A172 (cell line): ENCODE measurements at regions not wholly inside any gene's neighbourhood (a gene's known extent, or its start where the extent isn't known, plus 50 kb on each side); places are given as distances from the start of the nearest gene placed in this dataset.
"Not testable (repeated sequence)": the region's sequence is repeated elsewhere in the genome, so short reads cannot be mapped to it uniquely, and the experiment has no call there.

Source experiments
- DNase-seq: peaks from one replicate; pipeline ENCODE4 v3.0.0-alpha.2; 2015; ENCODE audit warnings: low spot score

GRCh38 chr9:89670801-89671434, 66.1 kb downstream of the GADD45G start:
- no peak for DNase-seq

DNA sequence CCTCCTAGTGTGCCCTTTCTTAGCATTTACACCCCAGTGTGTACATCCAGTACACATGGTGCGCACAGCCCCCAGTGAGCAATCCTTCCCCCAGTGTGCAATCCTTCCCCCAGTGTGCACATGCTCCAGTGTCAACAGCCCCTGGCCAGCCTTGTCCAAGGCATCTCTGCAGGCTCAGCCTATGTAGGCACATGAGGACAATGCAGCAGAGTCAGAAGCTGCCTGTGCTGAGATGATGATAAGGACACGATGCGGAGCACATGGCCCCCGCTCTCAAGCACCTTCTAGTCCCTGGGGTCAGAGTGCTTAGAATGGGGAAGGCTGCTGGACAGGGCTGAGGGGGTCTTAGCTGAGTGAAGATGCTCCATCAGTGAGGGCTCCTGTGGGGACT, 69.8 kb downstream of the GADD45G start:
- DNase-seq = no peak

DNA sequence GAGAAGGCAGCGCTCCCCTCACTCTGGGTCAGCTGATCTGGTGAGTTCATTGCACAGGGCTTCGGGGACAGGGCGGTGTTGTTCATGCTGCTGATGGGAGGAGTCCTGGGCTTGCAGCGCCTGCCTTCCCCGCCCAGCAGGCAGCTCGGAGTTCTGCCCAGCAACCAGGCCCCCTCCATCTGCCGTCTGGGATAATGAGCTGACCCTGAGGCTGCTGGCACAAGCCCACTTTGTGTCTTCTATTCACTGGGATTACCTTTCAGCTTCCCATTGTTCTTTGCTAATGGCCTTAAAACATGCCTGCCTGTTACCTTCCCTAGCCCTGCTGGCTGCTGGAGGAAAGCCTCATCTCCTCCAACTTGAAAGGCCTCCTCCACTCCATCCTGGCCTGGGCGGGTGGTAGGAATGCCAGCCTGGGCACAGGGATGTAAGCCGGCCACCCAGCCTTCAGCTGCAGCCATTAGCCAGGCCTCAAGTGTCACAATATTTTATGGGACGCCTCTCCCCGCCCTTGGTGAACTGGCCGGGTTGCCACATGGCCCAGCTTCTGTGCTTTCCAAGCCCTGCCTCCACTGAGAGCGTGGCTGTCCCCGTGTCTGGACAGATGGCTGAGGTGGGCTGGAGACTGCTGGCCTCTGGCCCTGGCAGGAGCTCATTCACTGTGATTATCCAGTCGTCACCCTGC, 70.4 kb downstream of the GADD45G start:
- no peak for DNase-seq

DNA sequence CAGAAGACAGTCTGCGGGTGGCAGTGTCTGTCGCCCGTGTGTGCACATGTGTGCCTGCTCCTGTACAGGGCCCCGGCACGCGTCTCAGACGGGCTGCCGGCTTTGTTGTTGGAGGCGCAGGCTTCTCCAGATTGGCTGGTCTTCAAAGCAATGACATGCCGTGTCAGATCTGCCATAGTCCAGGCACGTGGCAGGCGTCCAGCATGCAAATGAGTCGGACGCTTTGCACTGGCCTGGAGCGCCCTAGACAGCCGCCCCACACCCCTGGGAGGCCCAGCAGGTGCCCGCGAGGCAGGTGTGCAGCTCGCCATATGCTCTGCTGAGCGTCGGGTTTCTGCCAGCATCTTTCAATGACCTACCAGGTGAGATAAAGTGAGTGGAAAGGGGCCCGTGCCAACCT, 71.5 kb downstream of the GADD45G start:
- no peak for DNase-seq

GRCh38 chr9:89677702-89678395, 73.0 kb downstream of the GADD45G start:
- no peak for DNase-seq

GRCh38 chr9:89678396-89679015, 73.7 kb downstream of the GADD45G start:
- DNase-seq = no peak

DNA sequence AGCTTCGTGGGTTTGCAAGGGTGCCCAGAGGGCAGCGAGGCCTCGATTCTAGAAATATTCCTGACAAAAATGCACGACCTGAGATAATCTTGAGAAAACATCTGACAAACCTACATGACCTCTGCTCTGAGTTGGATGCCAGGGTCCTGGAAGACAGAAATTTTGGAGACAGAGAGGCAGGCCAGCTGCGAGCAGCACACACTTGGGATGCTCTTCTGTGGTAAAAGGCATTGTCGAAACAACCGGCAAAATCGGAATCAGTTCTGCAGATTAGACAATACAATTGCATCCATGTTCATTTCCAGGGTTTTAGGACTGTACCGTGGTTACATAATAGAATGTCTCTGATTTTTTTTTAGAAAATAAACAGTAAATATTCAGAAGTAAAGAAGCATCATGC, 74.2 kb downstream of the GADD45G start:
- no peak for DNase-seq

- no peak for DNase-seq
Measured at GRCh38 chr9:89679581-89679980, 74.8 kb downstream of the GADD45G start.

DNA sequence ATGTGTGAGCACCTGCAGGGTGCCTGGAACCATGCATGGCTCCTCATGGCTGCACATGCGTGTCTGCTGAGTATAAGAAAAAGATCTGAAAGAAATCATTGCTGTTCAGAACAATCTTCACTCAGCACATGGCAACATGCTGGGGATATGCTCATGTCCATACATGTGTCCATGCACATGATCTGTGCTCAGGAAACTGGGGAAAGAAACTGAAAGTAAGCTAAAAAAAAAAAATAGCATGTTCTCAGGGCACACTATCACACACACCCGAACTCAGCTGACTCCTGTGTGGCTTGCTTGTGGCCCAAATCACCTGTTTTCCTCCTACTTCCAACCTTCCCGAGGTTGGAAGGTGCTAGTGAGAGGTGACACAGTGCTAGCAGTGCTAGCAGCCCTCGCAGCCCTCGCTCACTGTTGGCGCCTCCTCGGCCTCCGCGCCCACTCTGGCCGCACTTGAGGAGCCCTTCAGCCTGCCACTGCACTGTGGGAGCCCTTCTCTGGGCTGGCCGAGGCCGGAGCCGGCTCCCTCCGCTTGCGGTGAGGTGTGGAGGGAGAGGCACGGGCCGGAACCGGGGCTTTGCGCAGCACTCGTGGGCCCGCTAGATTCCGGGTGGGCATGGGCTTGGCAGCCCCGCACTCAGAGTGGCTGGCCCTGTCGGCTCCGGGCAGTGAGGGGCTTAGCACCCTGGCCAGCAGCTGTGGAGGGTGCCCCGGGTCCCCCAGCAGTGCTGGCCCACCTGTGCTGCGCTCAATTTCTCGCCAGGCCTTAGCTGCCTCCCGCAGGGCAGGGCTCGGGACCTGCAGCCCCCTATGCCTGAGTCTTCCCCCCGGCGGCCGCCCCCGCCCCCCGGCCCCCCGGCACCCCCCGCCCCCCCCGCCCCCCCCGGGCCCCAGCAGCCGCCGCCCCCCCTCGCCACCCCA, 76.0 kb downstream of the GADD45G start:
- no peak for DNase-seq

DNA sequence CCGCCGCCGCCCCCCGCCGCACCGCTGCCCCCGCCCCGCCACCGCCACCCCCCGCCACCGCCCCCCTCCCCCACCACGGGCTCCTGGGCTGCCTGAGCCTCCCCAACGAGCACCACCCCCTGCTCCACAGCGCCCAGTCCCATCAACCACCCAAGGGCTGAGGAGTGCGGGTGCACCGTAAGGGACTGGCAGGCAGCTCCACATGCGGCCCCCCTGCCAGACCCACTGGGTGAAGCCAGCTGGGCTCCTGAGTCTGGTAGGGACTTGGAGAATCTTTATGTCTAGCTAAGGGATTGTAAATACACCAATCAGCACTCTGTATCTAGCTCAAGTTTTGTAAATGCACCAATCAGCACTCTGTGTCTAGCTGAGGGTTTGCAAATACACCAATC, 76.7 kb downstream of the GADD45G start:
- DNase-seq = not testable (repeated sequence)

- no peak for DNase-seq
Measured at GRCh38 chr9:89683626-89684025, 78.8 kb downstream of the GADD45G start.

DNA sequence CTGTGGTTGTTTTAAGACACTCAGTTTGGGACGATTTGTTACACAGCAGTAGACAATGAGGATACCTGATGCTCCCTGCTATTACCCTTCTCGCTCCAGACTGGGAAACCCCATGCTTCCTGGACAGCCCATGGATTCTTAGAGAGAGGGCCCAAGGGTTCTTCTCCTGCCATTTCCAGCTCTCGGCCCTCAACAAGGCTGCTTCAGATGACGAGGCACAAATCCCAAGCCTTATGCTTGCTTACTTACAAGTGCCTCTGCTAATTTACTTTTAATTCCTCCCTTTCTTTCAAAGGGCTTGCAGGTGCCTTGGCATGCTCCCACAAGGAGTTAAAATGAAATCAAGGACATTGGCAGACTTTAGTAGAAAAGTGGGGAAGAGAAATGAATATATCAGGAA, 79.4 kb downstream of the GADD45G start:
- DNase-seq = no peak

DNA sequence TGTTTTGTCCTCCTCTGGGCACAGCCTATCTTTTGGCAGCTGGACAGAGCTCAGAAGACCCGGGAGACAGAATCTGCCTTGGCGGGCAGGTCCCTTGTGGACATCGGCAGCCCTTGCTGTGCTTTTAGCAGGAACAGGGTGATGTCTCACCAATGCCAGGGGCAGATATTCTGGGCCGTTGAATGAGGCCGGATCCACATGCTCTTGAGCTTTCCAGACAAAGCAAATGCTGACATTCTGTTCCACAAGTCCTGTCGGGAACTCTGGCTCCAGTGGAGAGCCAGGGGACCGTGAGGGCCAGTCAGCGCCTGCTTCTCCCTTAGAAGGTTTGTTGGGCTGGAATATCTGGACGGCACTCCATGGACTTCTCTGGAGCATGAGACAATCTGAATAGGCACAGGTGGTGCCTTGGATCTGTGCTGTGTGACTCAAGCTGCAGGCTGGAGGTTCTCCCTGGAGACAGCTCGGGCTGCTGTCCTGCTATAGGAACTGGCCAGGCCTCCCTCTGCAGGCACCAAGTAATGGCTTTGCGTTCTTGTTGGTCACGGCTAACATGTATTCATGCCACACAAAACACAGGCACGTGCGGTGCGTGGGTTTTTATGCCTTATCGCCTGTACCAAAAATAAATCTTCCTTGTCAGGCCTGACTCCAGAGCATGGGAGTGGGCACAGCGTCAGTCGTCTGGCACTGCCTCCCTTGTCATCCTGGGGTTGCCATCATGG, 80.3 kb downstream of the GADD45G start:
- no peak for DNase-seq

GRCh38 chr9:89685698-89686097, 80.9 kb downstream of the GADD45G start:
- DNase-seq = no peak

- peak; percentile 25 for DNase-seq
Measured at GRCh38 chr9:89686126-89686525, 81.3 kb downstream of the GADD45G start.

DNA sequence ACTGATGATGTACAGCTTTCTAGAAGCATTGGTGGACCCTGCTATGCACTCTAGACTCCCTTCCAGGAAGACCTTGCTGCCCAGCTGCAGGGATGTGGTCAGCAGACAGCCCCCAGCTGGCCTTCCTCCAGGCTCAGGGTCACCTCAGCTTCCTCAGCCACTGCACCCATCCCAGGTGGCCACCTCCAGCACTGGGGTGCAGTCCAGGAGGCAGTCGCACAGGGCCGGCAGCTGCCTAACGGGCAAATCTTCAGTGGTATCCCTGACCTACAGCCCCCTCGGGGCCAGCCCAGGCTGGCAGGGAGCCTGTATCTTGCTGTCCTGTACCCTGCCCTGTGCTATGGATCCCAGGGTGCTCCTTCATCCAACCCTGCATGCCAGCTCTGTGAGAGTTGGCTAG, 81.8 kb downstream of the GADD45G start:
- DNase-seq = no peak

GRCh38 chr9:89687188-89687587, 82.4 kb downstream of the GADD45G start:
- no peak for DNase-seq

GRCh38 chr9:89687848-89688247, 83.0 kb downstream of the GADD45G start:
- no peak for DNase-seq

GRCh38 chr9:89689321-89689720, 84.5 kb downstream of the GADD45G start:
- not testable (repeated sequence) for DNase-seq

GRCh38 chr9:89690334-89690912, 85.6 kb downstream of the GADD45G start:
- no peak for DNase-seq
